Kidney (tissue), 13 donors: ENCODE measurements at regions not wholly inside any gene's neighbourhood (a gene's known extent, or its start where the extent isn't known, plus 50 kb on each side); places are given as distances from the start of the nearest gene placed in this dataset.

Experiments used
- DNase-seq, 5 donors: peaks; one replicate each; pipeline ENCODE4 v3.0.0-alpha.2; 2013 to 2020
- FAIRE-seq: peaks from 2 replicates; lab custom pipeline; 2012; peaks lifted over from hg19 to GRCh38; lab: Jason Lieb, UNC
- H3K27ac ChIP-seq, 2 donors: one replicate each; pipeline ENCODE4 v1.7.0; 2013; ENCODE audit warnings: low read depth in 2 of 2, low read length in 2 of 2, inconsistent platforms in 1 of 2
- H3K27me3 ChIP-seq: one replicate; pipeline ENCODE4 v1.7.1; 2013; ENCODE audit warnings: low read length, inconsistent platforms; ENCODE audit not compliant: control insufficient read depth, insufficient read depth
- H3K36me3 ChIP-seq, 3 donors: one replicate each; pipeline versions ENCODE4 v1.7.0 to v1.7.1; 2013; ENCODE audit warnings: low read length in 3 of 3, control low read depth in 1 of 3, inconsistent platforms in 1 of 3; ENCODE audit not compliant: insufficient read depth in 3 of 3, control insufficient read depth in 2 of 3
- H3K4me1 ChIP-seq, 3 donors: one replicate each; pipeline versions ENCODE4 v1.7.0 to v1.7.1; 2013; ENCODE audit warnings: low read length in 3 of 3, inconsistent platforms in 1 of 3, low read depth in 1 of 3; ENCODE audit not compliant: control insufficient read depth in 2 of 3, insufficient read depth in 2 of 3
- H3K4me3 ChIP-seq, 3 donors: one replicate each; pipeline versions ENCODE4 v1.7.0 to v1.8.1; 2013; ENCODE audit warnings: low read length in 3 of 3, control low read depth in 1 of 3, inconsistent platforms in 1 of 3
- H3K9ac ChIP-seq, 3 donors: one replicate each; pipeline versions ENCODE4 v1.7.0 to v1.7.1; 2013; ENCODE audit warnings: low read length in 3 of 3, control low read depth in 1 of 3, inconsistent platforms in 1 of 3
- H3K9me3 ChIP-seq, 3 donors: one replicate each; pipeline versions ENCODE4 v1.7.0 to v1.7.1; 2013; ENCODE audit warnings: low read length in 3 of 3, control low read depth in 1 of 3, inconsistent platforms in 1 of 3; ENCODE audit not compliant: control insufficient read depth in 2 of 3, insufficient read depth in 1 of 3
- intact Hi-C: fragments of 100-400 bp; cut with DNase I; formaldehyde crosslinking; loops from one replicate; pipeline ENCODE4 v1.11.1; 2022
- TF ChIP-seq, protein P1 (sequence below): IDR thresholded peaks from 3 replicates; pipeline ENCODE4 v1.5.1; 2012; ENCODE audit warnings: mild to moderate bottlenecking, moderate library complexity, borderline replicate concordance; ENCODE audit not compliant: insufficient read depth; ENCODE audit errors: extremely low read depth
- donor health status: control.
- donor health status: control.
- donor health status: control.
- donor health status: control.
- donor health status: control.
- donor health status: DM: yes; HTN: yes; CAD: no.
- donor health status: Normal renal cell carcinoma (clear cell type).

DNA sequence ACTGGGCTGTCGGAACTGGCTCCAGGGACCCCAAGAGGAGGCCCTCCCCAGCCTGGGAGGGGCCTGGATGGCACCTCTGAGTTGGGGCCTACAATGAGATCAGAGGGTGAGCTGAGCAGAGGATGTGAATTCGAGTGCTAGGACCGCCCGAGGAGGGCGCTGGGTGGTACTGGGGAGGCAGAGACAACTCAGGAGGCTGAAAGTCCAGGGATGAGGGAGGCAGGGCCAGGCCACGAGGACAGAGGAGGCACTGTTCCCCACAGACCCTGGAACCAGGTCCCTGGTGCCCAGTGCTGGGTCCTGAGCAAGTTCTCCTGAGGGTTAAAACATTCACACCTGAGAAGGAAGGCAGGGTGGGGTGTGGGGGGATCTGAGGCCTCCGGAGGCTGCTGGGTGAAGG, 218.0 kb downstream of the CTTN start:
- Histone ChIP-seq H3K4me3 (no peak overlapping the region), H3K27me3 (no peaks in the 10 kb centered on the region), H3K27ac (no peak overlapping the region), H3K9ac (no peak overlapping the region), H3K36me3 (no peaks in the 10 kb centered on the region), H3K9me3 (no peaks in the 10 kb centered on the region), H3K4me1 (no peaks in the 10 kb centered on the region)
- intact Hi-C loops: no loop called here
- FAIRE-seq: no peak
- DNase-seq: no peak
- TF ChIP-seq, protein P1, sequence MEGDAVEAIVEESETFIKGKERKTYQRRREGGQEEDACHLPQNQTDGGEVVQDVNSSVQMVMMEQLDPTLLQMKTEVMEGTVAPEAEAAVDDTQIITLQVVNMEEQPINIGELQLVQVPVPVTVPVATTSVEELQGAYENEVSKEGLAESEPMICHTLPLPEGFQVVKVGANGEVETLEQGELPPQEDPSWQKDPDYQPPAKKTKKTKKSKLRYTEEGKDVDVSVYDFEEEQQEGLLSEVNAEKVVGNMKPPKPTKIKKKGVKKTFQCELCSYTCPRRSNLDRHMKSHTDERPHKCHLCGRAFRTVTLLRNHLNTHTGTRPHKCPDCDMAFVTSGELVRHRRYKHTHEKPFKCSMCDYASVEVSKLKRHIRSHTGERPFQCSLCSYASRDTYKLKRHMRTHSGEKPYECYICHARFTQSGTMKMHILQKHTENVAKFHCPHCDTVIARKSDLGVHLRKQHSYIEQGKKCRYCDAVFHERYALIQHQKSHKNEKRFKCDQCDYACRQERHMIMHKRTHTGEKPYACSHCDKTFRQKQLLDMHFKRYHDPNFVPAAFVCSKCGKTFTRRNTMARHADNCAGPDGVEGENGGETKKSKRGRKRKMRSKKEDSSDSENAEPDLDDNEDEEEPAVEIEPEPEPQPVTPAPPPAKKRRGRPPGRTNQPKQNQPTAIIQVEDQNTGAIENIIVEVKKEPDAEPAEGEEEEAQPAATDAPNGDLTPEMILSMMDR: no peak

DNA sequence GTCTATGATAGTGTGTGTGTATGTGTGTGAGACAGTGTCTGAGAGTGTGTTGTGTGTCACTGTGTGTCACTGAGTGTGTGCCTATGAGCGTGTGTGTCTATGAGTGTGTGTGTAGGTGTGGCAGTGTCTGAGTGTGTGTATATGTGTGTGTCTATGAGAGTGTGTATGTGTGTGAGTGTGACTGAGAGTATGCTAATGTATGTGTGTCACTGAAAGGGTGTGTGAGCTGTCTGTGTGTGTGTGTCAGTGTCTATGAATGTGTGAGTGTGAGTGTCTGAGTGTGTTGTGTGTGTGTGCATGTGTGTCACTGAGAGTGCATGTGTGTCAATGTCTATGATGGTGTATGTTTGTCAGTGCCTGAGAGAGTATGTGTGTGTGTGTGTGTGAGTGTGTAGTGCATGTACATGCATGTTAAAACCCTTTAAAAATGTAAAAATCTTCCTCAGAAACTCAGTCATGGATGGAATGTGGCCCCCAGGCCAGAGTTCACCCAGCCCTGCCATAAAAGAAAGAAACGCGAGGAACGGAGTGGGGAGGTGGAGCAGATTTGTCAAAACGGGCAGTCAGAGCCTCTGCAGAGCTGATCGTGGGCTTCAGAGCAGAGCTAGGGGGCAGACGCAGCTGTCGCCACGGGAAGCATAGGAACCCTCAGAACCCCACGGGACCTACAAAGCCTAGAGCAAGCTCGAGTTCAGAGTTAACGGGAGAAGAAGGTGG, 218.8 kb downstream of the CTTN start:
- Histone ChIP-seq H3K36me3 (no peaks in the 10 kb centered on the region), H3K9ac (no peak overlapping the region), H3K4me3 (no peak overlapping the region), H3K27ac (no peak overlapping the region), H3K27me3 (no peaks in the 10 kb centered on the region), H3K9me3 (no peaks in the 10 kb centered on the region), H3K4me1 (no peaks in the 10 kb centered on the region)
- DNase-seq (no peak), FAIRE-seq (no peak)
- intact Hi-C loops: no loop called here
- TF ChIP-seq, protein P1: no peak

DNA sequence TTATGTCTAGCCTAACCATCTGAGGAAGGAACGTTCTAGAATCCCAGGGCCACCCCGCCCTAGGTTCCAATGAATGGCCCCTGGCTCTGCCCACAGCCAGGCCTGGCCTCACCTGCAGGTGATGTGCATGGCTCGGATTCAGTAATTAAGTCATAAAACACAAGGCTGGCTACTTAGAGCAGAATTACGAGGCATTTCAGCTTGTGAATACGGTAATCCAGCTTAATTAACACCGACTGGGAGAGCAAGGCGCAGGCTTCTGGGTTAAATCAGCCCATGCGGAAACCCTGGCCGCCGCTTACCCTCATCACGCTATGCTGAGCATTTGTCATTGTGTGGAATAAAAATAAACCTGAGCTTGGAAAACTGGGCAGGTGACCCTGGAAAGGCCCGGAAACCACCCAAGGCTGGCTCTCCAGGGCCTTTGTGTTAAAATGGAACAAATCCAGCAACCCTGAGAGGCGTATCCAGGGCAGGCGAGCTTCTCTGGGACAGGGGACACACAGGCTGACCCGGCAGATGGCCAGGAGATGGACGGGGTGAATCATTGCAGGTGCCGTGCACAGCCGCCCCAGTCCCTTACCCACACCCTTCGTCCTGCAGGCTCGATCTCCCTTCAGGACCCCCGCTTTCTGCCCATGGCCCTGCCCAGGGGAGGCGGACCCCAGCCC, 220.2 kb downstream of the CTTN start:
- Histone ChIP-seq H3K27me3 (no peaks in the 10 kb centered on the region), H3K4me3 (no peak overlapping the region), H3K36me3 (no peaks in the 10 kb centered on the region), H3K27ac (no peak overlapping the region), H3K9me3 (no peaks in the 10 kb centered on the region), H3K4me1 (no peaks in the 10 kb centered on the region), H3K9ac (no peak overlapping the region)
- FAIRE-seq (no peak), DNase-seq (peak in 3 of 5 donors; percentile 65 to 70 (median 67))
- intact Hi-C loops: no loop called here
- TF ChIP-seq, protein P1: no peak
